ENCODE measurements at regions not wholly inside any gene's neighbourhood (a gene's known extent, or its start where the extent isn't known, plus 50 kb on each side); places are given as distances from the start of the nearest gene placed in this dataset.

DNA sequence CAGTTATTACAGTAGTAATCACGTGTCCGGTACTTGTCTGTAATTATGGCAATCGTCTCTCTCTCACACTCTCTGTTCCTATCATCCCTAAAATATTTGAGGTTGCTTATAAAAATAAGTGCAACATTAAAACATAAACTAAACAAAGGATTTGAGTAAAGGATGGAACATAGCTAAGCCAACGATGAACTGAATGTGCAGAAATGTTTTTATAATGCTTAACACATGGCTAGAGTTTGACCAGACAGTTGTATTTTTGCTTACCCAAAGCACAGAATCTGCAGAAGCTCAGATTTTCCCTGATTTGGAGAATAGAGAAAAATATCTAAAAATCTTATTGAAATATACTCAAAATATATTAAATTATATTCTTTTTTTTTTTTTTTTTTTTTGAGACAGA, 1030.9 kb downstream of the NAALADL2 start:
- peaks cover 73% of the 10 kb centered on the region for H3K9me3 ChIP-seq (ENCODE audit: low read length)
- intact Hi-C loops (cut with micrococcal nuclease; ENCODE audit: unreplicated experiment), result no loop called here
- no peak overlapping the region for H3K4me2 ChIP-seq (ENCODE audit: low read depth, low read length)
- WGBS (ENCODE audit: low lambda C conversion rate), result 24% methylated on average over 4 of the region's 4 CpGs
- CTCF ChIA-PET (ENCODE audit: low intra/inter-chr PET ratio, low total read pairs), result no interaction called here
- no TSS peak for BruUV-seq (replicated peaks)
- H3K4me3 ChIP-seq (replicated peaks in 1 of 3; ENCODE audit: insufficient read depth in 1 of 3, low read depth in 2 of 3, low read length in 3 of 3), result no peak overlapping the region
- no peaks in the 10 kb centered on the region for H3K79me2 ChIP-seq (ENCODE audit: insufficient read depth, low read length)
- no peak overlapping the region for H3K9ac ChIP-seq (ENCODE audit: insufficient read depth, low read depth, low read length)
- FAIRE-seq, result no peak
- DNase-seq (ENCODE audit: low spot score), result no peak
- in situ Hi-C loops (cut with HindIII; ENCODE audit: extremely low pct_ligation_motif_present, low pct_unique_long_range_greater_than_20kb), result no loop called here
- H3K36me3 ChIP-seq (replicated peaks in 1 of 2; ENCODE audit: control insufficient read depth in 1 of 2, insufficient read depth in 2 of 2, low read length in 2 of 2), result no peaks in the 10 kb centered on the region
- no peak for ATAC-seq
- H3K27me3 ChIP-seq (ENCODE audit: control insufficient read depth in 1 of 2, insufficient read depth in 2 of 2, low read length in 2 of 2), result no peaks in the 10 kb centered on the region
- POLR2A ChIA-PET, result no interaction called here
- H4K20me1 ChIP-seq (ENCODE audit: insufficient read depth, low read length), result no peaks in the 10 kb centered on the region
- no peaks in the 10 kb centered on the region for H3K4me1 ChIP-seq (ENCODE audit: insufficient read depth, low read length)
- no peak for TF ChIP-seq KAT2B (IDR thresholded peaks at IDR 0.05; ENCODE audit: borderline replicate concordance, low read depth, low read length)
- TF ChIP-seq, protein P1, sequence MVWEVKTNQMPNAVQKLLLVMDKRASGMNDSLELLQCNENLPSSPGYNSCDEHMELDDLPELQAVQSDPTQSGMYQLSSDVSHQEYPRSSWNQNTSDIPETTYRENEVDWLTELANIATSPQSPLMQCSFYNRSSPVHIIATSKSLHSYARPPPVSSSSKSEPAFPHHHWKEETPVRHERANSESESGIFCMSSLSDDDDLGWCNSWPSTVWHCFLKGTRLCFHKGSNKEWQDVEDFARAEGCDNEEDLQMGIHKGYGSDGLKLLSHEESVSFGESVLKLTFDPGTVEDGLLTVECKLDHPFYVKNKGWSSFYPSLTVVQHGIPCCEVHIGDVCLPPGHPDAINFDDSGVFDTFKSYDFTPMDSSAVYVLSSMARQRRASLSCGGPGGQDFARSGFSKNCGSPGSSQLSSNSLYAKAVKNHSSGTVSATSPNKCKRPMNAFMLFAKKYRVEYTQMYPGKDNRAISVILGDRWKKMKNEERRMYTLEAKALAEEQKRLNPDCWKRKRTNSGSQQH (CRISPR knock-in tag; IDR thresholded peaks at IDR 0.05; ENCODE audit: low read depth), result no peak
- no peak for TF ChIP-seq POLR2A (IDR thresholded peaks at IDR 0.05; ENCODE audit: insufficient read depth in 1 of 2, low read depth in 2 of 2, low read length in 2 of 2)
- no peak for TF ChIP-seq ZNF33B (CRISPR knock-in tag; IDR thresholded peaks at IDR 0.05)
- TF ChIP-seq SKI (IDR thresholded peaks at IDR 0.05; ENCODE audit: partially characterized antibody), result no peak
- no peak for TF ChIP-seq ZNF615 (CRISPR knock-in tag; IDR thresholded peaks at IDR 0.05; ENCODE audit: borderline replicate concordance)
- TF ChIP-seq RCOR2 (CRISPR knock-in tag; IDR thresholded peaks at IDR 0.05), result no peak
- TF ChIP-seq ZNF83 (CRISPR knock-in tag; IDR thresholded peaks at IDR 0.05; ENCODE audit: borderline replicate concordance), result no peak
- TF ChIP-seq KDM5A (IDR thresholded peaks at IDR 0.05; ENCODE audit: borderline replicate concordance, low read length), result no peak
- TF ChIP-seq CCDC6 (CRISPR knock-in tag; IDR thresholded peaks at IDR 0.05), result no peak
- TF ChIP-seq ZBTB8A (CRISPR knock-in tag; IDR thresholded peaks at IDR 0.05; ENCODE audit: borderline replicate concordance, low read depth), result no peak
- TF ChIP-seq ZNF546 (CRISPR knock-in tag; conservative IDR thresholded peaks at IDR 0.05), result no peak
- no peak for TF ChIP-seq MYC (CRISPR knock-in tag; IDR thresholded peaks at IDR 0.05; ENCODE audit: borderline replicate concordance)
- TF ChIP-seq ZNF660 (CRISPR knock-in tag; IDR thresholded peaks at IDR 0.05; ENCODE audit: borderline replicate concordance, low read depth), result no peak
- no peak overlapping the region for H2AFZ ChIP-seq (ENCODE audit: low read length)
- H3K27ac ChIP-seq (ENCODE audit: extremely low read length, insufficient read depth, low read length), result no peak overlapping the region
